ENCODE measurements at regions not wholly inside any gene's neighbourhood (a gene's known extent, or its start where the extent isn't known, plus 50 kb on each side); places are given as distances from the start of the nearest gene placed in this dataset.

- TF ChIP-seq ZNF121 (CRISPR knock-in tag; IDR thresholded peaks at IDR 0.05) = no peak
- TF ChIP-seq, protein P1, sequence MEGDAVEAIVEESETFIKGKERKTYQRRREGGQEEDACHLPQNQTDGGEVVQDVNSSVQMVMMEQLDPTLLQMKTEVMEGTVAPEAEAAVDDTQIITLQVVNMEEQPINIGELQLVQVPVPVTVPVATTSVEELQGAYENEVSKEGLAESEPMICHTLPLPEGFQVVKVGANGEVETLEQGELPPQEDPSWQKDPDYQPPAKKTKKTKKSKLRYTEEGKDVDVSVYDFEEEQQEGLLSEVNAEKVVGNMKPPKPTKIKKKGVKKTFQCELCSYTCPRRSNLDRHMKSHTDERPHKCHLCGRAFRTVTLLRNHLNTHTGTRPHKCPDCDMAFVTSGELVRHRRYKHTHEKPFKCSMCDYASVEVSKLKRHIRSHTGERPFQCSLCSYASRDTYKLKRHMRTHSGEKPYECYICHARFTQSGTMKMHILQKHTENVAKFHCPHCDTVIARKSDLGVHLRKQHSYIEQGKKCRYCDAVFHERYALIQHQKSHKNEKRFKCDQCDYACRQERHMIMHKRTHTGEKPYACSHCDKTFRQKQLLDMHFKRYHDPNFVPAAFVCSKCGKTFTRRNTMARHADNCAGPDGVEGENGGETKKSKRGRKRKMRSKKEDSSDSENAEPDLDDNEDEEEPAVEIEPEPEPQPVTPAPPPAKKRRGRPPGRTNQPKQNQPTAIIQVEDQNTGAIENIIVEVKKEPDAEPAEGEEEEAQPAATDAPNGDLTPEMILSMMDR (IDR thresholded peaks at IDR 0.05) = no peak
- TF ChIP-seq ZNF317 (CRISPR knock-in tag; IDR thresholded peaks at IDR 0.05; ENCODE audit: borderline replicate concordance, low read depth) = no peak
- TF ChIP-seq, protein P2, sequence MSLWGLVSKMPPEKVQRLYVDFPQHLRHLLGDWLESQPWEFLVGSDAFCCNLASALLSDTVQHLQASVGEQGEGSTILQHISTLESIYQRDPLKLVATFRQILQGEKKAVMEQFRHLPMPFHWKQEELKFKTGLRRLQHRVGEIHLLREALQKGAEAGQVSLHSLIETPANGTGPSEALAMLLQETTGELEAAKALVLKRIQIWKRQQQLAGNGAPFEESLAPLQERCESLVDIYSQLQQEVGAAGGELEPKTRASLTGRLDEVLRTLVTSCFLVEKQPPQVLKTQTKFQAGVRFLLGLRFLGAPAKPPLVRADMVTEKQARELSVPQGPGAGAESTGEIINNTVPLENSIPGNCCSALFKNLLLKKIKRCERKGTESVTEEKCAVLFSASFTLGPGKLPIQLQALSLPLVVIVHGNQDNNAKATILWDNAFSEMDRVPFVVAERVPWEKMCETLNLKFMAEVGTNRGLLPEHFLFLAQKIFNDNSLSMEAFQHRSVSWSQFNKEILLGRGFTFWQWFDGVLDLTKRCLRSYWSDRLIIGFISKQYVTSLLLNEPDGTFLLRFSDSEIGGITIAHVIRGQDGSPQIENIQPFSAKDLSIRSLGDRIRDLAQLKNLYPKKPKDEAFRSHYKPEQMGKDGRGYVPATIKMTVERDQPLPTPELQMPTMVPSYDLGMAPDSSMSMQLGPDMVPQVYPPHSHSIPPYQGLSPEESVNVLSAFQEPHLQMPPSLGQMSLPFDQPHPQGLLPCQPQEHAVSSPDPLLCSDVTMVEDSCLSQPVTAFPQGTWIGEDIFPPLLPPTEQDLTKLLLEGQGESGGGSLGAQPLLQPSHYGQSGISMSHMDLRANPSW (CRISPR knock-in tag; conservative IDR thresholded peaks at IDR 0.05; ENCODE audit: low read depth) = no peak
- no peak for TF ChIP-seq IRF2 (CRISPR knock-in tag; IDR thresholded peaks at IDR 0.05; ENCODE audit: borderline replicate concordance, low read depth)
- no peak for TF ChIP-seq ETV6 (CRISPR knock-in tag; IDR thresholded peaks at IDR 0.05)
- TF ChIP-seq, protein P3, sequence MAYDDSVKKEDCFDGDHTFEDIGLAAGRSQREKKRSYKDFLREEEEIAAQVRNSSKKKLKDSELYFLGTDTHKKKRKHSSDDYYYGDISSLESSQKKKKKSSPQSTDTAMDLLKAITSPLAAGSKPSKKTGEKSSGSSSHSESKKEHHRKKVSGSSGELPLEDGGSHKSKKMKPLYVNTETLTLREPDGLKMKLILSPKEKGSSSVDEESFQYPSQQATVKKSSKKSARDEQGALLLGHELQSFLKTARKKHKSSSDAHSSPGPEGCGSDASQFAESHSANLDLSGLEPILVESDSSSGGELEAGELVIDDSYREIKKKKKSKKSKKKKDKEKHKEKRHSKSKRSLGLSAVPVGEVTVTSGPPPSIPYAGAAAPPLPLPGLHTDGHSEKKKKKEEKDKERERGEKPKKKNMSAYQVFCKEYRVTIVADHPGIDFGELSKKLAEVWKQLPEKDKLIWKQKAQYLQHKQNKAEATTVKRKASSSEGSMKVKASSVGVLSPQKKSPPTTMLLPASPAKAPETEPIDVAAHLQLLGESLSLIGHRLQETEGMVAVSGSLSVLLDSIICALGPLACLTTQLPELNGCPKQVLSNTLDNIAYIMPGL (CRISPR knock-in tag; IDR thresholded peaks at IDR 0.05) = no peak
These were observed 379.9 kb downstream of the LIG4 start for GRCh38 chr13:107835339-107836018.
